HUES6 (cell line): ENCODE measurements at regions not wholly inside any gene's neighbourhood (a gene's known extent, or its start where the extent isn't known, plus 50 kb on each side); places are given as distances from the start of the nearest gene placed in this dataset.

Source experiments
- H3K27ac ChIP-seq: 2 replicates; pipeline ENCODE4 v1.7.0; 2013; ENCODE audit warnings: low read depth, mild to moderate bottlenecking, low read length, inconsistent platforms
- H3K27me3 ChIP-seq: 2 replicates; pipeline ENCODE4 v1.6.1; 2013; ENCODE audit warnings: low read length; ENCODE audit not compliant: control insufficient read depth, insufficient read depth
- H3K36me3 ChIP-seq: 2 replicates; pipeline ENCODE4 v1.6.1; 2013; ENCODE audit warnings: low read length; ENCODE audit not compliant: control insufficient read depth, insufficient read depth
- H3K4me1 ChIP-seq: 2 replicates; pipeline ENCODE4 v1.6.1; 2013; ENCODE audit warnings: low read length; ENCODE audit not compliant: control insufficient read depth, insufficient read depth
- H3K4me3 ChIP-seq: 2 replicates; pipeline ENCODE4 v1.5.1; 2013; ENCODE audit warnings: low read depth, low read length
- H3K9ac ChIP-seq: one replicate; pipeline ENCODE4 v1.6.1; 2013; ENCODE audit warnings: mild to moderate bottlenecking, low read length
- H3K9me3 ChIP-seq: 2 replicates; pipeline ENCODE4 v1.6.1; 2013; ENCODE audit warnings: low read depth, low read length; ENCODE audit not compliant: control insufficient read depth, insufficient read depth

- Histone ChIP-seq H3K4me3 (no peak overlapping the region), H3K36me3 (no peaks in the 10 kb centered on the region), H3K9ac (no peak overlapping the region), H3K4me1 (peaks cover 28% of the 10 kb centered on the region), H3K9me3 (no peaks in the 10 kb centered on the region), H3K27me3 (no peaks in the 10 kb centered on the region), H3K27ac (no peak overlapping the region)
These were observed 277.6 kb downstream of the ZEB2 start for GRCh38 chr2:144242311-144242710.

- no peaks in the 10 kb centered on the region for H3K36me3 ChIP-seq
- H3K4me3 ChIP-seq = no peak overlapping the region
- H3K27ac ChIP-seq = no peak overlapping the region
- no peaks in the 10 kb centered on the region for H3K27me3 ChIP-seq
- H3K9ac ChIP-seq = no peak overlapping the region
- peaks cover 28% of the 10 kb centered on the region for H3K4me1 ChIP-seq
- no peaks in the 10 kb centered on the region for H3K9me3 ChIP-seq
These were observed 278.1 kb downstream of the ZEB2 start for GRCh38 chr2:144241801-144242200.

DNA sequence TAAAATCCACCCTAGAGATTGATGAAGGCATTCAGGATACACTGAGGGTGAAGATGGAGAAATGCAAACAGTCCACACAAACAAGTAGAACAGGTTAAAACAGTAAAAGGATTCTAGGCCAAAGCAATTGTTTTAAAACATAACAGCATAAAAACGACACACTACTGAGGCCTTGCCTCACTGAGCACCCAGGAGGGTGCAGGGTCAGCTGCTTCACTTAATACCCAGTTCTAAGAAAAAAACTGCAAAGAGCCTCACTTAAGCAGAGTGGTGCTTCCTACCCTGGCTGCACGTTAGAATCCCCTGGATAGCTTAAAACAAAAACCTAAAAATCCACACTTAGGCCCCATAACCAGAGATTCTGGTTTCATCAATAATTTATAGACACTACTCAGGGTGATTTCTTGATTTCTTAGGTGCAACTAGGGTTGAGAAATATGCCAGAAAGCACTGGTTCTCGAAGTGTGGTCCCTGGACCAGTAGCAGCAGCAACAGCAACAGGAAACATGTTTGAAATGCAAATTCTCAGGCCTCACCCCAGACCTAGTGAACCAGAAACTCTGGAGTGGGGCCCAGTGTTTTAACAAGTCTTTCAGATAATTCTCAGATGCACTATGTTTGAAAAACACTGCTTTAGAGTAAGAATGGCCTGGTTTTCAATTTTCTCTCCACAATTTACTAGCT is 279.1 kb downstream of the ZEB2 start:
- Histone ChIP-seq H3K27me3 (no peaks in the 10 kb centered on the region), H3K9ac (no peak overlapping the region), H3K4me1 (peaks cover 28% of the 10 kb centered on the region), H3K27ac (no peak overlapping the region), H3K9me3 (no peaks in the 10 kb centered on the region), H3K36me3 (no peaks in the 10 kb centered on the region), H3K4me3 (no peak overlapping the region)

DNA sequence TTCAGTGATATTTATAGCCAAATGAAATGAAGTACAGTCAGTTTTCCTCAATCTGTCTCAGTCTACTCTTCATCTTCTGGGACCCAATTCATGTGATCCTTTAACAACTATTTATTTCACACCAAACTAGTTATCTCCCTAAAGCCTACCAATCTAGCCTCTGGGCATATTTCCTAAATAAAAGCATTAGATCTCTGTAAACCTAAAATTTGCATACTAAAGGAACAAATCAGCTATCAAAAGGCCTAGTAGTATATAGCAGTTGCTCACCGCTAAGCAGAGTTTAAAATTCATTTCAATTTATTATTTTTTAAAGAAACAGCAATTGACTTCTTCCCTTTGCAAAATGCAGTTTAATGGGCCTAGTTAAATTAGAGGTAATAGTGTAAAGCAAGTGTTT is 280.2 kb downstream of the ZEB2 start:
- no peak overlapping the region for H3K4me3 ChIP-seq
- H3K9ac ChIP-seq = no peak overlapping the region
- no peaks in the 10 kb centered on the region for H3K9me3 ChIP-seq
- H3K4me1 ChIP-seq = peaks cover 32% of the 10 kb centered on the region
- no peaks in the 10 kb centered on the region for H3K36me3 ChIP-seq
- no peaks in the 10 kb centered on the region for H3K27me3 ChIP-seq
- no peak overlapping the region for H3K27ac ChIP-seq

GRCh38 chr2:144239306-144239705 is 280.6 kb downstream of the ZEB2 start:
- no peaks in the 10 kb centered on the region for H3K9me3 ChIP-seq
- H3K27me3 ChIP-seq = no peaks in the 10 kb centered on the region
- no peaks in the 10 kb centered on the region for H3K36me3 ChIP-seq
- H3K27ac ChIP-seq = no peak overlapping the region
- H3K9ac ChIP-seq = no peak overlapping the region
- peaks cover 36% of the 10 kb centered on the region for H3K4me1 ChIP-seq
- no peak overlapping the region for H3K4me3 ChIP-seq

GRCh38 chr2:144237830-144238627 is 281.9 kb downstream of the ZEB2 start:
- no peak overlapping the region for H3K4me3 ChIP-seq
- peaks cover 36% of the 10 kb centered on the region for H3K4me1 ChIP-seq
- H3K9ac ChIP-seq = no peak overlapping the region
- no peaks in the 10 kb centered on the region for H3K9me3 ChIP-seq
- no peaks in the 10 kb centered on the region for H3K36me3 ChIP-seq
- H3K27ac ChIP-seq = no peak overlapping the region
- no peaks in the 10 kb centered on the region for H3K27me3 ChIP-seq

- H3K36me3 ChIP-seq = no peaks in the 10 kb centered on the region
These were observed 282.8 kb downstream of the ZEB2 start for GRCh38 chr2:144237108-144237507.

DNA sequence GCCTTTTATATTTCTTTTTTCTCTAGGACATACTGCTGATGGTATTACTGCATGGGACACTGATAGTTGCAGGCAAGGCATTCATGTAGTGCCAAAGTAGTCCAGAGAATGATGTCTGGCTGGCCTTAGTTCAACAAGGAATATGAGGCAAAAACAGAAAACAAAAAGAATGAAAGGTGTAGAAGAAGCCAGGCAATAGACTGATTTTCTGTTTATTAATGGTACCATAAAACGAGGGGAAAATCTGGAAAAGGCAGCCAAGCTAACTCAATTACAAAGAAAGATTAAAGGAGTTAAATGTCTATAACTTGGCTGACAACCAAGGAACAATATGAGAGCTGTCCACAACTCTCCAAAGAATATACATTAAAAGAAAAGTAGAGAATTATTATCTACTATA is 284.9 kb downstream of the ZEB2 start:
- Histone ChIP-seq H3K36me3 (no peaks in the 10 kb centered on the region), H3K27ac (no peak overlapping the region), H3K4me1 (peaks cover 34% of the 10 kb centered on the region), H3K9me3 (no peaks in the 10 kb centered on the region), H3K4me3 (no peak overlapping the region), H3K27me3 (no peaks in the 10 kb centered on the region), H3K9ac (no peak overlapping the region)

More at GRCh38 chr2:144237108-144237507, 282.8 kb downstream of the ZEB2 start:
- peaks cover 38% of the 10 kb centered on the region for H3K4me1 ChIP-seq
- no peak overlapping the region for H3K27ac ChIP-seq
- H3K4me3 ChIP-seq = no peak overlapping the region
- no peak overlapping the region for H3K9ac ChIP-seq
- no peaks in the 10 kb centered on the region for H3K27me3 ChIP-seq
- H3K9me3 ChIP-seq = no peaks in the 10 kb centered on the region

DNA sequence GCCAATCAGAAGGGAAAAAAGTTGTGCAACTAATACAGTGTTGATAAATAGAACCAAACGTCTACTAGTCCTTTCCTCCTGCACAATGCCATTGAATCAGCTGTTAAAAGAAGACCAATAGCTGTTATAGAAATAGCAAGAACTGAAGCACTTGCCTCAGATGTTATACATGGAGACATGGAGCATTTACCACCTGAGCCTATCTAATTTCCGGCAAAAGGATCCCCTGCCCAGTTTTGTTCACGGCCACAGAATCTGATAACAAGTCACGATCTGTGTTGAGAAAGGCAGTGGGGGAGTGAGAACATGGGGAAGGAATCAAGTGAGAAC is 285.4 kb downstream of the ZEB2 start:
- no peak overlapping the region for H3K27ac ChIP-seq
- H3K9ac ChIP-seq = no peak overlapping the region
- no peak overlapping the region for H3K4me3 ChIP-seq
- no peaks in the 10 kb centered on the region for H3K9me3 ChIP-seq
- H3K27me3 ChIP-seq = no peaks in the 10 kb centered on the region
- H3K36me3 ChIP-seq = no peaks in the 10 kb centered on the region
- peaks cover 32% of the 10 kb centered on the region for H3K4me1 ChIP-seq

DNA sequence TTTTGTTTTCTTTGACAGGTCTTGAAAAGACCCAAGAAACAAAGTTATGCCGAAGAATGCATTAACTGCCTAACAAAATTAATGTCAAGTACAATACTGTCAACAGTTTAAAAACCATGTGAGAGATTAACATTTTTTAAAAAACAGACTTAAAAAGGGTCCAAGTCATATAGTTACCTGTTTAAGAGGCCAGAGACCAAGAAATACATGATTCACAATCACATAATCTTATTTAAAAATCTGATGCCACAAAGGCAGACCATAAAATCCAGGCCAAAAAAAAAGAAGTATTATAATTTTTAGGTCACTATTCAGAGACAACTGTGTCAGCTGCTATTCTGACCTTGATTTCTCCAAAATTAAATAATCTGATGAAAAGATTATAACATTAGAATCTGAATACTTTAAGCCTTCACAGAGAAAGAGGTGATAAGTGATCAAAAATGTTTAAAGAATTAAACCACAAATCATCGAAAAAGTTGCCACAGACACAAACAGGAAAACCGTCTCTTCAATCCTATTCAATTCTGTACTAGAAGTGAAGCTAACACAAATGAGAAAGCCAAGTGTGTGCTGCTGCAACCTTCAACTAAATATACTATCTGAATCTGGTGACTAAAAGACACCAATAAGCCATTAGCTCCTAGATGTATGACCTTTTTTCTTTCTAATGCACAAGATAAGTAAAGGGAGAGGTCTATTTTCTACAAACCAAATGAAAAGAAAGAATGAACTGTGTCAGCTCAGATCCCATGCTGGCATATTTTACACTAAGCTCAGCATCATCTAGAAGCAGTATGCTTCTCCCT is 286.0 kb downstream of the ZEB2 start:
- Histone ChIP-seq H3K9ac (no peak overlapping the region), H3K9me3 (no peaks in the 10 kb centered on the region), H3K4me1 (peaks cover 28% of the 10 kb centered on the region), H3K27me3 (no peaks in the 10 kb centered on the region), H3K36me3 (no peaks in the 10 kb centered on the region), H3K27ac (no peak overlapping the region), H3K4me3 (no peak overlapping the region)

- H3K4me3 ChIP-seq = no peak overlapping the region
- H3K27ac ChIP-seq = no peak overlapping the region
- no peak overlapping the region for H3K9ac ChIP-seq
- peaks cover 28% of the 10 kb centered on the region for H3K4me1 ChIP-seq
- H3K36me3 ChIP-seq = no peaks in the 10 kb centered on the region
- no peaks in the 10 kb centered on the region for H3K9me3 ChIP-seq
- no peaks in the 10 kb centered on the region for H3K27me3 ChIP-seq
These were observed 286.6 kb downstream of the ZEB2 start for GRCh38 chr2:144233317-144233716.
